ENCODE measurements at regions not wholly inside any gene's neighbourhood (a gene's known extent, or its start where the extent isn't known, plus 50 kb on each side); places are given as distances from the start of the nearest gene placed in this dataset.

- TF ChIP-seq YY1 (IDR thresholded peaks at IDR 0.05; ENCODE audit: insufficient read depth, insufficient read length), result no peak
- no peak for TF ChIP-seq ZNF274 (IDR thresholded peaks at IDR 0.05; ENCODE audit: low read depth, low read length)
Measured at GRCh38 chr4:104163820-104164219, 330.9 kb downstream of the CXXC4 start.

Measured in NT2/D1 (cell line).